Uterus (tissue), 3 donors: ENCODE measurements at regions not wholly inside any gene's neighbourhood (a gene's known extent, or its start where the extent isn't known, plus 50 kb on each side); places are given as distances from the start of the nearest gene placed in this dataset.

Experiments
- DNase-seq, 2 donors: peaks; one replicate each; pipeline ENCODE4 v3.0.0-alpha.2; 2019 to 2020
- H3K27ac ChIP-seq, 2 donors: fragments of 200-600 bp; sonication (generic); 1 replicate in 1 of 2; 2 replicates in 1 of 2; pipeline ENCODE4 v1.5.1; 2016 to 2018
- H3K27me3 ChIP-seq, 2 donors: fragments of 200-600 bp; sonication (generic); one replicate each; pipeline ENCODE4 v1.5.1; 2018 to 2019; ENCODE audit warnings: control low read depth in 1 of 2
- H3K36me3 ChIP-seq, 2 donors: fragments of 200-600 bp; sonication (generic); one replicate each; pipeline ENCODE4 v1.5.1; 2019; ENCODE audit warnings: control low read depth in 1 of 2
- H3K4me1 ChIP-seq, 2 donors: fragments of 200-600 bp; sonication (generic); one replicate each; pipeline ENCODE4 v1.5.1; 2018 to 2019; ENCODE audit warnings: control low read depth in 1 of 2
- H3K4me3 ChIP-seq, 2 donors: fragments of 200-600 bp; sonication (generic); 1 replicate in 1 of 2; 2 replicates in 1 of 2; pipeline ENCODE4 v1.5.1; 2018 to 2019; ENCODE audit warnings: mild to moderate bottlenecking in 1 of 2
- H3K9me3 ChIP-seq, 2 donors: fragments of 200-600 bp; sonication (generic); one replicate each; pipeline ENCODE4 v1.5.1; 2019; ENCODE audit warnings: control low read depth in 1 of 2
- CTCF ChIP-seq, 4 experiments: fragments of 200-600 bp in 2 of 4; fragments of 450-650 bp in 2 of 4; sonication (generic) in 2 of 4; IDR thresholded peaks; one replicate each; pipeline ENCODE4 v1.5.1; 2016 to 2019; ENCODE audit warnings: antibody characterized with exemption in 4 of 4, mild to moderate bottlenecking in 2 of 4, moderate library complexity in 1 of 4
- POLR2A ChIP-seq, 2 donors: fragments of 450-650 bp; IDR thresholded peaks; one replicate each; pipeline ENCODE4 v1.6.1; 2016; ENCODE audit warnings: antibody characterized with exemption in 2 of 2, mild to moderate bottlenecking in 1 of 2, moderate library complexity in 1 of 2
- intact Hi-C: fragments of 100-400 bp; cut with DNase I; formaldehyde crosslinking; loops from one replicate; pipeline ENCODE4 v1.15.1; 2023; ENCODE audit warnings: low total_unique reads
- donor health status: DM: yes; HTN: yes; CAD: no.

GRCh38 chr5:2149195-2149539, 266.4 kb upstream of the IRX4 start:
- H3K36me3 ChIP-seq = no peaks in the 10 kb centered on the region
- H3K27ac ChIP-seq = no peak overlapping the region
- intact Hi-C loops = no loop called here
- H3K4me3 ChIP-seq = no peak overlapping the region
- TF ChIP-seq POLR2A (IDR thresholded peaks at IDR 0.05) (no peak), CTCF (IDR thresholded peaks at IDR 0.05) (no peak)
- H3K9me3 ChIP-seq = no peaks in the 10 kb centered on the region
- H3K27me3 ChIP-seq = no peaks in the 10 kb centered on the region
- no peaks in the 10 kb centered on the region for H3K4me1 ChIP-seq
- no peak for DNase-seq

- DNase-seq = no peak
- H3K36me3 ChIP-seq = no peaks in the 10 kb centered on the region
- no peak overlapping the region for H3K27ac ChIP-seq
- no peaks in the 10 kb centered on the region for H3K4me1 ChIP-seq
- H3K4me3 ChIP-seq = no peak overlapping the region
- TF ChIP-seq POLR2A (IDR thresholded peaks at IDR 0.05) = no peak
- TF ChIP-seq CTCF (IDR thresholded peaks at IDR 0.05) = no peak
- intact Hi-C loops = no loop called here
- H3K27me3 ChIP-seq = no peaks in the 10 kb centered on the region
- H3K9me3 ChIP-seq = no peaks in the 10 kb centered on the region
These were observed 265.8 kb upstream of the IRX4 start for GRCh38 chr5:2148312-2149194.

GRCh38 chr5:2147504-2148311, 265.0 kb upstream of the IRX4 start:
- Histone ChIP-seq H3K36me3 (no peaks in the 10 kb centered on the region), H3K4me1 (no peaks in the 10 kb centered on the region), H3K4me3 (no peak overlapping the region), H3K9me3 (no peaks in the 10 kb centered on the region), H3K27ac (no peak overlapping the region), H3K27me3 (no peaks in the 10 kb centered on the region)
- intact Hi-C loops = no loop called here
- no peak for DNase-seq
- TF ChIP-seq POLR2A (IDR thresholded peaks at IDR 0.05) (no peak), CTCF (IDR thresholded peaks at IDR 0.05) (no peak)

GRCh38 chr5:2143646-2144353, 261.1 kb upstream of the IRX4 start:
- Histone ChIP-seq H3K4me1 (no peaks in the 10 kb centered on the region), H3K9me3 (no peaks in the 10 kb centered on the region), H3K27ac (no peak overlapping the region), H3K36me3 (no peaks in the 10 kb centered on the region), H3K27me3 (no peaks in the 10 kb centered on the region), H3K4me3 (no peak overlapping the region)
- TF ChIP-seq CTCF (IDR thresholded peaks at IDR 0.05) = no peak
- TF ChIP-seq POLR2A (IDR thresholded peaks at IDR 0.05) = no peak
- intact Hi-C loops = no loop called here
- DNase-seq = no peak
